TTC549 (cell line): ENCODE measurements at regions not wholly inside any gene's neighbourhood (a gene's known extent, or its start where the extent isn't known, plus 50 kb on each side); places are given as distances from the start of the nearest gene placed in this dataset.
"Not testable (repeated sequence)": the region's sequence is repeated elsewhere in the genome, so short reads cannot be mapped to it uniquely, and the experiment has no call there.

ENCODE experiments used
- FAIRE-seq: peaks from 2 replicates; lab custom pipeline; 2012; peaks lifted over from hg19 to GRCh38; lab: Jason Lieb, UNC

DNA sequence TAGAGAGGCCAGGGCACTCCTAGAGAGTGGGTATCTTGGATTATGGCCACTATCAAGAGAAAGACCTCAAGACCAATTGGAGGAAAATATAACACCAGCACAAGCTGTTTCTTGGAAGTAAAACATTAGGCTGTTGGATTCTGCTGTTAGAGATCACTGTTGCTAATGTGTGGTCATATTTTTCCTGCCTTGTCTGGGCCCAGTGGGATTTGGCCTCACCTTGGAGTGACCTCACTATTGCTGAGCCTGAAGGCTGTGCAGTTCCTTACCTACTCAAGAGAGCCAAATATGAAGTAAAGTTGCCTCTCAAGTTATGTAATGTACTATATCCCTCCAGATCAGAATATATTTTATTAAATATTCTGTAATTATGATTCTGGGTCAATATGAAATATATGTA is 355.4 kb upstream of the CTSO start:
- no peak for FAIRE-seq

- FAIRE-seq = peak; percentile 100
Measured at GRCh38 chr4:156303708-156304107, 350.0 kb upstream of the CTSO start.

DNA sequence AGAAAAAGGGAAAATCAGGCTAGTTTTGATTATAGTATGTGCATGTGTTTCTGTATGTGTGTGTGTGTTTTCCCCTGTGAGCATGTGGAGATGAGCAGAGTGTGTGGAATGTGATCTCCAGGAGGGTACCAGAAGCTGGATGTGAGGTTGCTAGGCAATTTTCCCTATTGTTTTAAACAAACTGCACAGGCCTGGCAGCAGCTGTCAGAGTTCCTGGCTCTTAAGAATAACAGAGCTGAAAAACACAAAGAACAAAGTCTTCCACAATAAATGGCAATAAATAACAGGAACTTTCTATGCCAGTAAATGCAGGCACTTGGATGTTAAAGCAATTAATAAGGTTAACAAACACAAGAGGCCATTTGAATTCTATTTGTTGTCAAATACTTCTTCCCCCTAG is 344.6 kb upstream of the CTSO start:
- FAIRE-seq = peak; percentile 100

DNA sequence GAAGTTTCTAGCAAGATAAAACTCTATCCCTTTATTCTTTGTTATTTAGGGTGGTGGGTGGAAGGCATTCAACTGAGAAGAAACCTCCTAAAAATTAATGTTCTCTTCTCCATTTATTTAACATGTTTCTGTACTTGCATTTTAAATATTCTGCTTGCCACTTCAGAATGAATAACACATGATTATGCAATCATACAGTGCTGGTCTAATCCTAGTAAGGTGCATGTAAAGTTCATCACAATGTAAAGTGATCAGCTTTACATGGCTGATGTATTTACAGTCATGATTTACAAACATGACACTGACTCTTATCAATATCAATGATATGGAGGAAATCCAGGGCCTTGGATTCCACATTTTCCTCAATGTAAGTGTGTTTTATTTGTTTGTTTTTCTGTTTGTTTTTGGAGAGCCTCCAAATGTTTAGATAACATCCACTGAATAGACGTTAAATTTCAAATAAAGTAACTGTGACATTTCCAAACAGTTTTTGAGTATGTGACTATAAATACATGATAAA is 342.1 kb upstream of the CTSO start:
- FAIRE-seq = no peak

DNA sequence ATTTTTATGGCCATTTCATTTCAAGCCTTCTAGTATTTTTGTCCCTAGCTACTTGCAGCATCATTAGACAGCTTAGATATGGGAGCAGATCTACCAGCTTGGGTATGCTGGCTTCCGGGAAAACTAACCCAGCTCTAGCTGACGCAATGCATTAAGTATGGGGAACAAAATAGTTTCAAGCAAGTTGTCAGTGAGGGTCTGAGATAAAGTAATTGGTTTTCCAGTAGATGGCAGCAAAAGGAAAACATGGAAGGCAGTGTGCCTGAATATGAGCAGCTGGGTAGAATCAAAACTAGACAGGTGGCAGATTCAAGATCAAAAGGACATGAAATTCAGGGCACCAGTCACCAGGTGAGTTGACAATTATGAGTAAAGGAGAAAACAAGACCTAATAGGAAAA is 340.9 kb upstream of the CTSO start:
- FAIRE-seq = peak; percentile 97

DNA sequence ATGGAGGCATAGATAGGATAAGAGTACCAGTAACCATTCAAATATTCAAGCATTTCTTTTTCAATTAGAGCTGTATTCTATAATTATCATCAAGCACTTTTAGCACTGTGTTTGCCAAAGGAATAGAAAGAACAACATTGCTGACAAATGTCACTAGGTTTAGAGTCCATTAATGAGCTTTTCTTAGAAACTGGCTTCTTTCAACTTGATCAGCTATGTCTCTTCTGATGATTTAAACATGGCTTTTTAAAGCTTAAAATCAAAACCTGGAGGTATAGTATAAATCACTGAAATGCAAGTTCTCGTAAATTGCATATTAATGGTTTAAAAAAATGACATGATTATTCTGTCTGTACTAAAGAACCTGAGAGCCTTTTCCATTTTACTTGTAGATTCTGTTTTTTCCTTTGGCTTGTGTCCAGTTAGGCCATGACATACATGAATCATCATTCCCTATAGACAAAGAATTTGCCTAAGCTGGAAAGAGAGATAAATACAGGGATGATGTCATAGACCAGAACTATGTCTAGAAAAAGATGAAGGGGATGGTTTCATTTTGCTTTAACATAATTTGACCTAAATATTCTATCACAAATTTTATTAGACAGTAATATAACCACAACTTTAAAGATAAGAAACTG is 340.1 kb upstream of the CTSO start:
- FAIRE-seq = no peak

DNA sequence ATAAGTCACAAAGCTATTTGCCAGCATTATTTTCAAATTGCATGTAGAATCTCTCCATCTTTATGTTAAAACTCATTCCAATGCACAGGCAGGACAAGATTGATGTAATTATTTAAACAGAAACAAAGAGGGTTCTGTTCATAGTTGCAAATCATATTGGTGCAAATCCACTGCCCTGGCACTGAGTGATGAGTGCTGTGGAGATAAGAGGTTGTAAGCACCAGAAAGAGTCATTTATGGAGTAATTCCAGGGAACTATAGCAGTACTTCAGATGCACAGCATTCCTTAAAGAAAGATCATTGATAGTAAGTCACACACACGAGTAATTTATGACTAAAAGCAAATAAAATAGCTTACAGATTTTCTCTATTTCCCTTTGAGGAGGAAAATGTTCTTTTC is 337.7 kb upstream of the CTSO start:
- FAIRE-seq = peak; percentile 99

DNA sequence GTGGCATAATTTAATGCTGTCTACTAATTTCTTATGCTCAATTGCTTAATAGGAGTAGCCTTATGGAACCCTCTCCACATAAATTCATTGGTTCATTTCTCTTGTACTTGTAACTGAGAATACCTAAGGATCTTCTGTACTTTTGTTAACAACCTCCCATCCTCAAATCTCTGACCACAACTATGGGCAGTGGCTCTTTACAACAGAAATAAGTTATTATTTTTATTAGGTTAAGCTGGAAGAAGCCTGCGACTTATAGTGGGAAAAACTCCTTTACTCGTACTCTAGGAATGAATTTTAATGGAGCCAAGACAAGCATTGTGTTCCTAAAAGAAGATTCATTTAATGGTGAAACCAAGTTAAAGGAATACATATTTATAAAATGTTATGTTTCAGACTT is 337.1 kb upstream of the CTSO start:
- no peak for FAIRE-seq

GRCh38 chr4:156290026-156290425 is 336.4 kb upstream of the CTSO start:
- not testable (repeated sequence) for FAIRE-seq

DNA sequence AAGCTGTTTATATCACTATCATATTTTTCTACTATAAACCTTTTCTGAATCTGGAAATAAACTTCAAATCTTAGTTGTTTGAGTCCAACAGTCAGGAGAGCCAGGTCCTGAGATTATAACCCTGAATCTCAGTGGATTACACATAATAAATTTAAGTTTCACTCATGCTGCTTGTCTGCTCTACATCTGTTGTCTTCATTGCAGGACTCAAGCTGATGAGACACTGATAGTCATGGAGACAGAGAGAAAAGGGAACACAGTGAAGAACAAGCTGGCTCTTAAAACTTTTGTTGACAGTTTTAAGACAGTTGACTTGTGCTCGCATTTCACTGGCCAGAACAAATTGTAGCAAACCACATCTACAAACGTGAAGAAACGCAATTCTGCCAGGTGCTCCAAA is 327.0 kb upstream of the CTSO start:
- FAIRE-seq = no peak

DNA sequence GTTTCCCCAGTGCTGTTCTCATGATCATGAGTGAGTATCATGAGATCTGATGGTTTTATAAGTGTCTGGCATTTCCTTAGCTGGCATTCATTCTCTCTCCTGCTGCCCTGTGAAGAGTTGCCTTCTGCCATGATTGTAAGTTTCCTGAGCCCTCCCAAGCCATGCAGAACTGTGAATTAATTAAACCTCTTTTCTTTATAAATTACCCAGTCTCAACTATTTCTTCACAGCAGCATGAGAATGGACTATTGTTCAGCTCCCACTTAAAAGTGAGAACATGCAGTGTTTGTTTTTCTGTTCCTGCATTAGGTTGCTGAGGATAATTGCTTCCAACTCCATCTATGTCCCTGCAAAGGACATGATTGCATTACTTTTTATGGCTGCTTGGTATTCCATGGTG is 311.7 kb upstream of the CTSO start:
- FAIRE-seq = no peak

- no peak for FAIRE-seq
Measured at GRCh38 chr4:156261230-156261629, 307.6 kb upstream of the CTSO start.

GRCh38 chr4:156255230-156256007 is 301.8 kb upstream of the CTSO start:
- peak; percentile 41 for FAIRE-seq

DNA sequence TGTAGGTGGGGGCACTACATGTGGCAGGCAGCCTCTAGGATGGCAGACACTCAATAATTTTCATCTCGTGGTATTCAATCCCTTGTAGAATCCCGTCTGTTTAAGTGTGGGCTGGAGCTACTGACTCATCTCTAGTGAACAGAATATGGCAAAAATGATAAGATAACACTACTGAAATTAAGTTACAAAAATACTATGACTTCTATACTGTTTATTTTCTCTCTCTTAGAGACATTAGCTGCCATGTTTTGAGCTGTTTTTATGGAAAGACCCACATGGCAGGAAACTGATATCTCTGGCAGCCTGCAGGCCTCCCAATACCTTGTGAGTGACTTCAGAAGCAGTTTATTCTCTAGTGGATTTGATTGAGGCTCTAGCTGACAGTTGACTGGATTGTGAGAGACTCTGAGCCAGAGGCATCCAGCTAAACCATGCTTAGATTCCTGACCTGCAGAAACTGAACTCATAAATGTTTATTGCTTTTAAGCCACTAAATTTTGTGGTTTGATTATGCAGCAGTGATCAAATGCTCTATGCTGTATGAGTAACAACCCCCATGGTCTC is 298.8 kb upstream of the CTSO start:
- FAIRE-seq = no peak

DNA sequence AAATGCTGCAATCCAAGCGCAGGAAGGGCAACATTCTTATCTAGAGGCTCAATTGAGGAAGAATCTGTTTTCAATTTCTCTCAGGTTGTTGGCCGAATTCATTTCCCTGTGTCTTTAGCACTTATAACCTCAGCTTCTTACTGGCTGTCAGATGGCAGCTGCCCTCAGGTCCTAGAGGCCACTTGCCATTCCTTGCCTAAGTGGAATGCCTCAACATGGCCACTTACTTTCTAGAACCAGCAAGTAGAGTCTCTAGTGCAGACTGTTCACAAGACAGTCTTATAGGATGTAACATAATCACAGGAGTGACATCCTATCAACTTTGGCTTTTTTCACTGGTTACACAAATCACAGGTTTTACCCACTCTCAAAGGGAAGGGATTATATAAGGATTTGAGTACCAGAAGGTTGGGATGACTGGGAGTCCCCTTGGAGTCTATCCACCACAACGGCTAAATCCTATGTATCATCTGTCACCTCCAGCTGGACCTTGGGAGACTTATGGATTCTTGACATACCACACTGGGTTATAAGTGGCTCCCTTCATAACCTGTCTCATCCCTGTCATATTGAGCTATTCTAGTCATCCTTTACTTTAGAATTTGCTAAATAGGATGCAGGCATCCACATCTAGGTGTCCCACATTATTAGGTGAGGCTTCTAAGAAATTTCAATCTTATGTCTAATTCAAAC is 297.9 kb upstream of the CTSO start:
- no peak for FAIRE-seq

DNA sequence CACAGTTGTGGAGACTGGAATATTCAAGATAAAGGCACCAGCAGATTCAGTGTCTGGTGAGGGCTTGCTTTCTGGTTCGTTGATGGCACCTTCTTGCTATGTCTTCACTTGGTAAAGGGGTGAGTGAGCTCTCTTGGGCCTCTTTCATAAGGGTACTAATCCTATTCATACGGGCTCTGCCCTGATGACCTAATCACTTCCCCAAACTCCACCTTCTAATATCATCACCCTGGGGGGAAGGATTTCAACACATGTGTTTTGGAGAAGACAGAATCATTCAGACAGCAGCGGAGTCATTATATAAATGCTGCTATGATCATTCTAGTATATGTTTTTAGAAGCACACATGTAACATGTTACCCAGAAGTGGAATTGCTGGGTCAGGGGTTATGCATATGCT is 295.3 kb upstream of the CTSO start:
- no peak for FAIRE-seq

- no peak for FAIRE-seq
Measured at GRCh38 chr4:156247470-156247869, 293.8 kb upstream of the CTSO start.

DNA sequence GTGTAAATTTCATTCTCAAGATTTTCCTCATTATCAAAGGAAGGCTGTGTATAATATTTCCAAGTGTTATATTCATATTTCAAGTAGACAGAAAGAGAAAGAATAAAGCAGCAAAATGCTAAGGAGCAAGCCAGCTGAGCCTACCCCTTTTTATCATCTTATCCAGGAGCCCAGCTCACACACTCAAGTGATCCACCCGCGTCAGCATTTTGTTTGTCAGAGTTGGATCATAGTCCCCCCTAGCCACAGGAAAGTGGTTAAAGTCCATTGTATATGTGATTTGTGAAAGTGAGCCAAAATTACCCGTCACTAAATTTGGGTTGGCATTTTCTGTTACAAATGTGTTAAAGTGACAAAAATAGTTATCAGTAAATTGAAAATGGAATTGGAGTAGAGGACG is 289.3 kb upstream of the CTSO start:
- FAIRE-seq = no peak

DNA sequence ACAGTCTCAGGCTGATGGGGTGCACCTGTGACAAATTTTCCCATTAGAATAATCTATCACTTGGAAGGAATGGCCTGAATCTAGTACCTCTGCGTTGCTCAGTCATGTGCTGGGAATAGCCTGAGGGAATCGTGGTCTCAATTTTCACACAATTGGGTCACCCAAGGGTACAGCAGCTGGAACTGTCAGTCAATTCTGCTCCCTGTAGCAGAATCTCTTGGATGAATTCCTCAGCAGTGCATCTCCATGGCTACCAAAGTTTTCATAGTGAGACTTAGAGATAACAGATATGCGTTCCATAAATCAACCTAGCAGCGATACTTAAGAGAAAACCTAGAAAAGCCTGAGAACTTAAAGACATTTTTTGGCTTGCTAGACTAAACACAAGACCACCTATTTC is 288.7 kb upstream of the CTSO start:
- no peak for FAIRE-seq

DNA sequence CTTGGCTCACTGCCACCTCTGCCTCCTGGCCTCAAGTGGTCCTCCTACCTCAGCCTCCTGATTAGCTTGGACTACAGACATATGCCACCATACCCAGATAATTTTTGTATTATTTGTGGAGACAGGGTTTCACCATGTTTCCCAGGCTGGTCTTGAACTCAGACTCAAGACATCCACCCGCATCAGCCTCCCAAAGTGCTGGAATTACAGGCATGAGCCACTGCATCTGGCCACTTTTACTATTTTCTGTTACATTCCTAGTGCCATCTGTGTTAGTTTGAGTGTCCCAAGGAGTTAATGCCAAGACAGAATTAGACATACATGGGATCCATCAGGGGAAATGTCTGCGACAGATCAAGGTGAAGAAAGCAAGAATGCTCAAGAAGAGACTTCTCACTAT is 288.2 kb upstream of the CTSO start:
- FAIRE-seq = no peak

GRCh38 chr4:156238171-156238570 is 284.5 kb upstream of the CTSO start:
- FAIRE-seq = no peak

- FAIRE-seq = no peak
Measured at GRCh38 chr4:156237231-156237630, 283.6 kb upstream of the CTSO start.

GRCh38 chr4:156230176-156230575 is 276.5 kb upstream of the CTSO start:
- FAIRE-seq = no peak
